ENCODE measurements at regions not wholly inside any gene's neighbourhood (a gene's known extent, or its start where the extent isn't known, plus 50 kb on each side); places are given as distances from the start of the nearest gene placed in this dataset.

GRCh38 chr10:94260455-94260854 lies 102.3 kb downstream of the NOC3L start:
- TF ChIP-seq NR1H2 (CRISPR knock-in tag; IDR thresholded peaks at IDR 0.05; ENCODE audit: borderline replicate concordance, low read depth): no peak
- no peak for TF ChIP-seq RNF2 (conservative IDR thresholded peaks at IDR 0.05; ENCODE audit: low read depth)
- no peak for TF ChIP-seq PRPF4 (IDR thresholded peaks at IDR 0.05; ENCODE audit: low read depth, low read length, poor library complexity, severe bottlenecking)
- TF ChIP-seq NRL (CRISPR knock-in tag; IDR thresholded peaks at IDR 0.05; ENCODE audit: borderline replicate concordance): no peak
- no peak for TF ChIP-seq HMGXB4 (CRISPR knock-in tag; IDR thresholded peaks at IDR 0.05; ENCODE audit: borderline replicate concordance in 1 of 2, low read depth in 1 of 2)
- no peak for TF ChIP-seq USF2 (IDR thresholded peaks at IDR 0.05; ENCODE audit: low read depth, low read length)
- TF ChIP-seq USF2 (CRISPR knock-in tag; IDR thresholded peaks at IDR 0.05; ENCODE audit: borderline replicate concordance): no peak
- no peak for TF ChIP-seq ZNF687 (CRISPR knock-in tag; IDR thresholded peaks at IDR 0.05)
- TF ChIP-seq ZBTB4 (CRISPR knock-in tag; IDR thresholded peaks at IDR 0.05; ENCODE audit: borderline replicate concordance): no peak
- no peak for TF ChIP-seq KAT7 (CRISPR knock-in tag; IDR thresholded peaks at IDR 0.05; ENCODE audit: borderline replicate concordance)
- TF ChIP-seq CTCF (CRISPR knock-in tag; IDR thresholded peaks at IDR 0.05): no peak
- no peak for TF ChIP-seq ZNF614 (CRISPR knock-in tag; IDR thresholded peaks at IDR 0.05; ENCODE audit: borderline replicate concordance)
